ENCODE measurements at regions not wholly inside any gene's neighbourhood (a gene's known extent, or its start where the extent isn't known, plus 50 kb on each side); places are given as distances from the start of the nearest gene placed in this dataset.

DNA sequence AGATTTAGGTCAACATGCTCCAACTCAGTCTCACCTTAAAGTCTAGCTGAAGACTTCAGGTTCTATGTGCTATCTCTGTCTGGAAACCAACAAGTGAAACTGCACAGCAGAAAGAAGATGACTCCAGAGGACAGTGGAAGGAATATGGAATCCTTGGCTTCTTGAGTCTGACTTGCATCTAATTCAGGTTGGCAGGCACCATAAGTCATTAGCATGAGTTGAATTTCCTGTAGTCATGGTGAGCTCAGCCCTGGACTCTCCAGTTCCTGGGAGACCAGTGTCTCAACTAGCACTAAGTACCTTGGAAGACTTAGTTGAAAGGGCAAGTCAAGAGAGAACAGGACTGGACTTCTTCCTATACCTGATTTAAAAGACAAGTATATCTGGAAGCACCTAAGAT is 129.7 kb downstream of the DTWD1 start:
- TF ChIP-seq, protein P1, sequence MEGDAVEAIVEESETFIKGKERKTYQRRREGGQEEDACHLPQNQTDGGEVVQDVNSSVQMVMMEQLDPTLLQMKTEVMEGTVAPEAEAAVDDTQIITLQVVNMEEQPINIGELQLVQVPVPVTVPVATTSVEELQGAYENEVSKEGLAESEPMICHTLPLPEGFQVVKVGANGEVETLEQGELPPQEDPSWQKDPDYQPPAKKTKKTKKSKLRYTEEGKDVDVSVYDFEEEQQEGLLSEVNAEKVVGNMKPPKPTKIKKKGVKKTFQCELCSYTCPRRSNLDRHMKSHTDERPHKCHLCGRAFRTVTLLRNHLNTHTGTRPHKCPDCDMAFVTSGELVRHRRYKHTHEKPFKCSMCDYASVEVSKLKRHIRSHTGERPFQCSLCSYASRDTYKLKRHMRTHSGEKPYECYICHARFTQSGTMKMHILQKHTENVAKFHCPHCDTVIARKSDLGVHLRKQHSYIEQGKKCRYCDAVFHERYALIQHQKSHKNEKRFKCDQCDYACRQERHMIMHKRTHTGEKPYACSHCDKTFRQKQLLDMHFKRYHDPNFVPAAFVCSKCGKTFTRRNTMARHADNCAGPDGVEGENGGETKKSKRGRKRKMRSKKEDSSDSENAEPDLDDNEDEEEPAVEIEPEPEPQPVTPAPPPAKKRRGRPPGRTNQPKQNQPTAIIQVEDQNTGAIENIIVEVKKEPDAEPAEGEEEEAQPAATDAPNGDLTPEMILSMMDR (IDR thresholded peaks at IDR 0.05), result no peak
- no peak for TF ChIP-seq EP300 (IDR thresholded peaks at IDR 0.05)
- TF ChIP-seq POLR2AphosphoS5 (IDR thresholded peaks at IDR 0.05), result no peak
- no peak for TF ChIP-seq POLR2A (IDR thresholded peaks at IDR 0.05)
- no peak for DNase-seq (ENCODE audit: low spot score in 2 of 2)
- Histone ChIP-seq H3K4me1 (peaks cover 3% of the 10 kb centered on the region), H3K9me3 (no peaks in the 10 kb centered on the region), H3K36me3 (no peaks in the 10 kb centered on the region), H3K27ac (no peak overlapping the region), H3K27me3 (no peaks in the 10 kb centered on the region), H3K4me3 (no peak overlapping the region)

DNA sequence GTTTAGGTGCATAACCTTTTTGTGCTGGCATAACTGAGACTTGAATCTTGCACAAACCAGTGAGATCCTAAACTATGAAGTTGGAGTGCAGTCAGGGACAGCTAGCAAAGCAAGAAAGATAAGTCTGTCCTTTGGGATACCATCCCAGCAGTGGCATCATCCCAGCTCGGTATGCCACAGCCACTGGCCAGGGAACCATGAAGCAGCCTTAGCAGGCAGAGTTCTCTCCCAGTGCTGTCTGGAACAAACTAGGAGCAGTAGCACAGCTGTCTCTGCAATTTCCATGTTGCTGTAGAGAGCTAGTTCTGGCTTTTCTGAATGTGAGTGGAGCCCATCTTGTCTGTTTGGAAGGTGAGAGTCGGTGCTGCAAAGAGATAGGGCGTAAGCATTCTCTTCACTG is 130.3 kb downstream of the DTWD1 start:
- Histone ChIP-seq H3K27me3 (no peaks in the 10 kb centered on the region), H3K4me3 (no peak overlapping the region), H3K4me1 (peaks cover 3% of the 10 kb centered on the region), H3K36me3 (no peaks in the 10 kb centered on the region), H3K27ac (no peak overlapping the region), H3K9me3 (no peaks in the 10 kb centered on the region)
- DNase-seq (ENCODE audit: low spot score in 2 of 2), result no peak
- 62% methylated on average over 3 of the region's 3 CpGs for WGBS
- TF ChIP-seq EP300 (IDR thresholded peaks at IDR 0.05) (no peak), POLR2A (IDR thresholded peaks at IDR 0.05) (no peak), POLR2AphosphoS5 (IDR thresholded peaks at IDR 0.05) (no peak)
- TF ChIP-seq, protein P1 (IDR thresholded peaks at IDR 0.05), result no peak

DNA sequence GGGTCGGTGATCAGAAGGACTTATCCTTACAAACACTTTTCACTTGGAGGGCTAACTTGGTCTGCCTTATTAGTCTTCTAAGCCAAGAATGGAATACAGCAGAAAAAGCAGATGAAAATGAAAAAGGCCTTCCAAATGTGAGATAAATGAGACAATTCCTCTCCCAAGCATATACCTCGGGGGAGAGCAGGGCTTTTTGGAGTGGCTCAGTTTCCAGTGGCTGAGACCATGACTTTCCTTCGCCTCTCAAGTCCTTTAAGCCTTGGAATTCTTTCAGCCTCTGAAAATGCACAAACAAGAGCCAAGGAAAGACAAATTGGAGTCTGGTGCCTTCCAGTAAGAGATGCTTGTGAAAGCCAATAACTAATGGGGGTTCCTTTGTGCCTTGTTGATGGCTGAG is 130.9 kb downstream of the DTWD1 start:
- Histone ChIP-seq H3K4me3 (no peak overlapping the region), H3K9me3 (no peaks in the 10 kb centered on the region), H3K4me1 (peaks cover 3% of the 10 kb centered on the region), H3K27me3 (no peaks in the 10 kb centered on the region), H3K27ac (no peak overlapping the region), H3K36me3 (no peaks in the 10 kb centered on the region)
- TF ChIP-seq EP300 (IDR thresholded peaks at IDR 0.05) (no peak), POLR2A (IDR thresholded peaks at IDR 0.05) (no peak), POLR2AphosphoS5 (IDR thresholded peaks at IDR 0.05) (no peak)
- TF ChIP-seq, protein P1 (IDR thresholded peaks at IDR 0.05), result no peak
- no peak for DNase-seq (ENCODE audit: low spot score in 2 of 2)
- WGBS, result 81% methylated on average over 3 of the region's 3 CpGs

DNA sequence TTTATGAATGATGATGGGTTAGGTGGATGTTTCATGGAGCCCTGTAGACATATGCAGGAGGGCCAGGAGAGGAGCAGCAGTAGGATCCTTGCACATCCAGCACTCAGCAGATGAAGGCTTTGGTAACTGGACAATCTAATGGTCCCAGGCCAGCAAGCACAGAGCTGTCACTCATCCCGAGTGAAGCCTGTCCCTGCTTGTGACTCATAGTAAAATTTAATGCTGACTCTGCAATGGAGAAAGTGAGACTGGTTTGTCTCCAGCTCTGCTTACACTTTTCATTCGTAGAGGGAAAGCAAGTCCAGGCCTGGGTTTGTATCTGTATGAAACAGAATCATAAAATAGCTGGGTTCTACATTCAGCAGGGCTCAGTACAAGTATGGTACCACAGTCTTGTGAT is 131.7 kb downstream of the DTWD1 start:
- no peak overlapping the region for H3K4me3 ChIP-seq
- no peaks in the 10 kb centered on the region for H3K27me3 ChIP-seq
- H3K27ac ChIP-seq, result no peak overlapping the region
- peaks cover 3% of the 10 kb centered on the region for H3K4me1 ChIP-seq
- no peak for TF ChIP-seq POLR2A (IDR thresholded peaks at IDR 0.05)
- no peak for TF ChIP-seq EP300 (IDR thresholded peaks at IDR 0.05)
- no peak for TF ChIP-seq POLR2AphosphoS5 (IDR thresholded peaks at IDR 0.05)
- TF ChIP-seq, protein P1 (IDR thresholded peaks at IDR 0.05), result no peak
- no peak for DNase-seq (ENCODE audit: low spot score in 2 of 2)
- no peaks in the 10 kb centered on the region for H3K36me3 ChIP-seq
- H3K9me3 ChIP-seq, result no peaks in the 10 kb centered on the region
- WGBS, result 45% methylated on average over 2 of the region's 2 CpGs

DNA sequence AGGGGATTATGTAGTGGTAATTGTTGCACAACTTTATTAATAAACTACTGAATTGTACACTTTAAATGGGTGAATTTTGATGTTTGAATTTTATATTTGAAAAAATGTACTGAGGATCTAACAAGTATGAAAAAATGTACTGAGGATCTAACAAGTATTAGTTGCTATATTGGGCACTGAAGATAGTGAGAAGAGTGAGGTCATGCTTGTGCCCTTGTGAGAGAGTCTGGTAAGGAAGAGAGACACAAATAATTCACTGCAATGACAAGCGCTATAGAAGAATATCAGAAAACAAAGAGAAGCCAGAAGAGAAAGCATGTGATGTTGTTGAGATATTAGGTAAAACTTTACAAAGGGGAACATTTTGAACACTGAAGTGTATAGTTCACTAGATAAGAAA is 137.6 kb downstream of the DTWD1 start:
- Histone ChIP-seq H3K27me3 (no peaks in the 10 kb centered on the region), H3K27ac (no peak overlapping the region), H3K4me1 (no peaks in the 10 kb centered on the region), H3K9me3 (peaks cover 12% of the 10 kb centered on the region), H3K36me3 (no peaks in the 10 kb centered on the region), H3K4me3 (no peak overlapping the region)
- no peak for DNase-seq (ENCODE audit: low spot score in 2 of 2)
- no peak for TF ChIP-seq POLR2AphosphoS5 (IDR thresholded peaks at IDR 0.05)
- no peak for TF ChIP-seq POLR2A (IDR thresholded peaks at IDR 0.05)
- TF ChIP-seq EP300 (IDR thresholded peaks at IDR 0.05), result no peak
- TF ChIP-seq, protein P1 (IDR thresholded peaks at IDR 0.05), result no peak
- 90% methylated on average over 1 of the region's 1 CpG for WGBS
